ENCODE measurements at regions not wholly inside any gene's neighbourhood (a gene's known extent, or its start where the extent isn't known, plus 50 kb on each side); places are given as distances from the start of the nearest gene placed in this dataset.

- TF ChIP-seq CTCF (IDR thresholded peaks at IDR 0.05; ENCODE audit: low read depth, low read length, missing control alignments) = no peak
- DNase-seq (ENCODE audit: low read depth) = no peak
- no peak overlapping the region for H3K4me3 ChIP-seq (ENCODE audit: low read depth, low read length)
These were observed 171.1 kb downstream of the ADRA2A start for GRCh38 chr10:111247781-111248389.

- H3K4me3 ChIP-seq (ENCODE audit: low read depth, low read length) = no peak overlapping the region
- DNase-seq (ENCODE audit: low read depth) = no peak
- no peak for TF ChIP-seq CTCF (IDR thresholded peaks at IDR 0.05; ENCODE audit: low read depth, low read length, missing control alignments)
These were observed 173.1 kb downstream of the ADRA2A start for GRCh38 chr10:111249925-111250324.

GRCh38 chr10:111261081-111261615 is 184.3 kb downstream of the ADRA2A start:
- no peak overlapping the region for H3K4me3 ChIP-seq (ENCODE audit: low read depth, low read length)
- no peak for TF ChIP-seq CTCF (IDR thresholded peaks at IDR 0.05; ENCODE audit: low read depth, low read length, missing control alignments)
- no peak for DNase-seq (ENCODE audit: low read depth)

GRCh38 chr10:111265341-111265740 is 188.5 kb downstream of the ADRA2A start:
- no peak overlapping the region for H3K4me3 ChIP-seq (ENCODE audit: low read depth, low read length)
- DNase-seq (ENCODE audit: low read depth) = no peak
- TF ChIP-seq CTCF (IDR thresholded peaks at IDR 0.05; ENCODE audit: low read depth, low read length, missing control alignments) = no peak

GRCh38 chr10:111266165-111266564 is 189.3 kb downstream of the ADRA2A start:
- H3K4me3 ChIP-seq (ENCODE audit: low read depth, low read length) = no peak overlapping the region
- TF ChIP-seq CTCF (IDR thresholded peaks at IDR 0.05; ENCODE audit: low read depth, low read length, missing control alignments) = no peak
- no peak for DNase-seq (ENCODE audit: low read depth)

- no peak overlapping the region for H3K4me3 ChIP-seq (ENCODE audit: low read depth, low read length)
- no peak for DNase-seq (ENCODE audit: low read depth)
- TF ChIP-seq CTCF (IDR thresholded peaks at IDR 0.05; ENCODE audit: low read depth, low read length, missing control alignments) = no peak
These were observed 190.8 kb downstream of the ADRA2A start for GRCh38 chr10:111267673-111268072.

- no peak for DNase-seq (ENCODE audit: low read depth)
- no peak overlapping the region for H3K4me3 ChIP-seq (ENCODE audit: low read depth, low read length)
- TF ChIP-seq CTCF (IDR thresholded peaks at IDR 0.05; ENCODE audit: low read depth, low read length, missing control alignments) = no peak
These were observed 196.4 kb downstream of the ADRA2A start for GRCh38 chr10:111273235-111273634.

Measured in GM12864 (cell line).